ENCODE measurements at regions not wholly inside any gene's neighbourhood (a gene's known extent, or its start where the extent isn't known, plus 50 kb on each side); places are given as distances from the start of the nearest gene placed in this dataset.

GRCh38 chr10:30781670-30782121 lies 152.1 kb upstream of the LYZL2 start:
- H3K27ac ChIP-seq: no peak overlapping the region
- no peak for TF ChIP-seq EZH2 (IDR thresholded peaks at IDR 0.05)
- no peak for TF ChIP-seq EZH2phosphoT487 (IDR thresholded peaks at IDR 0.05)
- no peak for TF ChIP-seq CTCF (IDR thresholded peaks at IDR 0.05)
- H3K4me1 ChIP-seq: peaks cover 9% of the 10 kb centered on the region

GRCh38 chr10:30778769-30779168 lies 149.2 kb upstream of the LYZL2 start:
- no peaks in the 10 kb centered on the region for H3K36me3 Mint-ChIP-seq
- H3K4me3 Mint-ChIP-seq: no peak overlapping the region
- H3K27ac Mint-ChIP-seq: no peak overlapping the region
- no peaks in the 10 kb centered on the region for H4K20me1 ChIP-seq (ENCODE audit: low read depth)
- no peaks in the 10 kb centered on the region for H3K4me1 ChIP-seq
- TF ChIP-seq EZH2phosphoT487 (IDR thresholded peaks at IDR 0.05) (no peak), CTCF (IDR thresholded peaks at IDR 0.05) (no peak), EZH2 (IDR thresholded peaks at IDR 0.05) (no peak)
- no peaks in the 10 kb centered on the region for H3K36me3 ChIP-seq
- no peak overlapping the region for H3K4me3 ChIP-seq
- DNase-seq (ENCODE audit: low spot score): no peak
- no peaks in the 10 kb centered on the region for H3K27me3 ChIP-seq
- no peak overlapping the region for H3K4me2 ChIP-seq
- H3K4me1 Mint-ChIP-seq: peaks cover 17% of the 10 kb centered on the region
- no peak overlapping the region for H2AFZ ChIP-seq (replicated peaks)
- no peaks in the 10 kb centered on the region for H3K79me2 ChIP-seq (ENCODE audit: low read depth)
- no peaks in the 10 kb centered on the region for H3F3A ChIP-seq (ENCODE audit: low read depth)
- no peaks in the 10 kb centered on the region for H3K9me3 ChIP-seq (ENCODE audit: low read depth)
- no peak overlapping the region for H3K27ac ChIP-seq
- peaks cover 4% of the 10 kb centered on the region for H3K9me3 Mint-ChIP-seq
- peaks cover 21% of the 10 kb centered on the region for H3K27me3 Mint-ChIP-seq (ENCODE audit: insufficient read depth, low read depth)
- no peak overlapping the region for H3K9ac ChIP-seq

More at GRCh38 chr10:30781670-30782121, 152.1 kb upstream of the LYZL2 start:
- no peaks in the 10 kb centered on the region for H3K36me3 Mint-ChIP-seq
- H3K9ac ChIP-seq: no peak overlapping the region
- peaks cover 31% of the 10 kb centered on the region for H3K4me1 Mint-ChIP-seq
- DNase-seq (ENCODE audit: low spot score): peak; percentile 42
- peak overlapping the region; percentile 79 for H3K27ac Mint-ChIP-seq
- no peak overlapping the region for H3K4me3 ChIP-seq
- no peaks in the 10 kb centered on the region for H3K36me3 ChIP-seq
- H3K9me3 Mint-ChIP-seq: peaks cover 3% of the 10 kb centered on the region
- no peaks in the 10 kb centered on the region for H4K20me1 ChIP-seq (ENCODE audit: low read depth)
- peaks cover 21% of the 10 kb centered on the region for H3F3A ChIP-seq (ENCODE audit: low read depth)
- H3K4me3 Mint-ChIP-seq: no peak overlapping the region
- no peak overlapping the region for H2AFZ ChIP-seq (replicated peaks)
- H3K79me2 ChIP-seq (ENCODE audit: low read depth): no peaks in the 10 kb centered on the region
- H3K9me3 ChIP-seq (ENCODE audit: low read depth): no peaks in the 10 kb centered on the region
- H3K27me3 ChIP-seq: no peaks in the 10 kb centered on the region
- H3K27me3 Mint-ChIP-seq (ENCODE audit: insufficient read depth, low read depth): peaks cover 17% of the 10 kb centered on the region
- no peak overlapping the region for H3K4me2 ChIP-seq

GRCh38 chr10:30775779-30776591 lies 146.4 kb upstream of the LYZL2 start:
- no peaks in the 10 kb centered on the region for H3K9me3 ChIP-seq (ENCODE audit: low read depth)
- no peaks in the 10 kb centered on the region for H4K20me1 ChIP-seq (ENCODE audit: low read depth)
- Mint-ChIP-seq H3K4me3 (no peak overlapping the region), H3K9me3 (peaks cover 13% of the 10 kb centered on the region), H3K27ac (no peak overlapping the region), H3K27me3 (ENCODE audit: insufficient read depth, low read depth) (peaks cover 18% of the 10 kb centered on the region), H3K4me1 (peaks cover 2% of the 10 kb centered on the region), H3K36me3 (no peaks in the 10 kb centered on the region)
- no peak overlapping the region for H3K9ac ChIP-seq
- no peaks in the 10 kb centered on the region for H3K79me2 ChIP-seq (ENCODE audit: low read depth)
- H3F3A ChIP-seq (ENCODE audit: low read depth): no peaks in the 10 kb centered on the region
- no peaks in the 10 kb centered on the region for H3K4me1 ChIP-seq
- DNase-seq (ENCODE audit: low spot score): no peak
- no peak overlapping the region for H3K4me2 ChIP-seq
- no peak for TF ChIP-seq EZH2phosphoT487 (IDR thresholded peaks at IDR 0.05)
- no peak for TF ChIP-seq EZH2 (IDR thresholded peaks at IDR 0.05)
- TF ChIP-seq CTCF (IDR thresholded peaks at IDR 0.05): no peak
- H3K36me3 ChIP-seq: no peaks in the 10 kb centered on the region
- H2AFZ ChIP-seq (replicated peaks): no peak overlapping the region
- H3K4me3 ChIP-seq: no peak overlapping the region
- H3K27me3 ChIP-seq: no peaks in the 10 kb centered on the region
- no peak overlapping the region for H3K27ac ChIP-seq
